GM18520 (cell line): ENCODE measurements at regions not wholly inside any gene's neighbourhood (a gene's known extent, or its start where the extent isn't known, plus 50 kb on each side); places are given as distances from the start of the nearest gene placed in this dataset.
"Not testable (repeated sequence)": the region's sequence is repeated elsewhere in the genome, so short reads cannot be mapped to it uniquely, and the experiment has no call there.

Experiments used
- ATAC-seq: cut with Tn5 transposase; IDR thresholded peaks from one replicate; pipeline ENCODE4 v1.9.1; 2021; ENCODE audit not compliant: unreplicated experiment

GRCh38 chr10:37067576-37067975, 57.8 kb upstream of the ANKRD30A start:
- ATAC-seq = no peak

GRCh38 chr10:37062296-37062695, 63.1 kb upstream of the ANKRD30A start:
- not testable (repeated sequence) for ATAC-seq

GRCh38 chr10:37057261-37057660, 68.1 kb upstream of the ANKRD30A start:
- no peak for ATAC-seq

GRCh38 chr10:37053476-37053875, 71.9 kb upstream of the ANKRD30A start:
- no peak for ATAC-seq

- not testable (repeated sequence) for ATAC-seq
Observed at GRCh38 chr10:37049982-37050381, 75.4 kb upstream of the ANKRD30A start.

GRCh38 chr10:37044319-37044718, 81.1 kb upstream of the ANKRD30A start:
- not testable (repeated sequence) for ATAC-seq

GRCh38 chr10:37035853-37036252, 89.5 kb upstream of the ANKRD30A start:
- no peak for ATAC-seq

GRCh38 chr10:37015498-37015897, 109.9 kb upstream of the ANKRD30A start:
- no peak for ATAC-seq

- no peak for ATAC-seq
Observed at GRCh38 chr10:37010741-37011140, 114.7 kb upstream of the ANKRD30A start.

- not testable (repeated sequence) for ATAC-seq
Observed at GRCh38 chr10:37008276-37008675, 117.1 kb upstream of the ANKRD30A start.

GRCh38 chr10:37003126-37003525, 122.3 kb upstream of the ANKRD30A start:
- no peak for ATAC-seq

GRCh38 chr10:36995806-36996205, 129.6 kb upstream of the ANKRD30A start:
- ATAC-seq = not testable (repeated sequence)

- no peak for ATAC-seq
Observed at GRCh38 chr10:36994886-36995285, 130.5 kb upstream of the ANKRD30A start.

- ATAC-seq = no peak
Observed at GRCh38 chr10:36989233-36989632, 136.2 kb upstream of the ANKRD30A start.

GRCh38 chr10:36946598-36946997, 178.8 kb upstream of the ANKRD30A start:
- no peak for ATAC-seq

GRCh38 chr10:36943544-36943943, 181.9 kb upstream of the ANKRD30A start:
- ATAC-seq = no peak

- no peak for ATAC-seq
Observed at GRCh38 chr10:36942616-36943015, 182.8 kb upstream of the ANKRD30A start.

- ATAC-seq = no peak
Observed at GRCh38 chr10:36903040-36903439, 222.4 kb upstream of the ANKRD30A start.

- no peak for ATAC-seq
Observed at GRCh38 chr10:36899652-36900051, 225.7 kb upstream of the ANKRD30A start.

- peak; percentile 56 for ATAC-seq
Observed at GRCh38 chr10:36888925-36889573, 236.3 kb upstream of the ANKRD30A start.

GRCh38 chr10:36886303-36886891, 239.0 kb upstream of the ANKRD30A start:
- no peak for ATAC-seq

GRCh38 chr10:36885746-36886145, 239.7 kb upstream of the ANKRD30A start:
- ATAC-seq = no peak

- no peak for ATAC-seq
Observed at GRCh38 chr10:36882781-36883180, 242.6 kb upstream of the ANKRD30A start.
